Neutrophil (primary cell): ENCODE measurements at regions not wholly inside any gene's neighbourhood (a gene's known extent, or its start where the extent isn't known, plus 50 kb on each side); places are given as distances from the start of the nearest gene placed in this dataset.

Source experiments
- H3K27ac ChIP-seq: fragments of 200-600 bp; sonication (generic); 2 replicates; pipeline ENCODE4 v1.5.1; 2016; ENCODE audit warnings: mild to moderate bottlenecking, moderate library complexity
- H3K27me3 ChIP-seq: fragments of 200-600 bp; sonication (generic); 2 replicates; pipeline ENCODE4 v1.6.0; 2016; ENCODE audit warnings: mild to moderate bottlenecking
- H3K36me3 ChIP-seq: fragments of 200-600 bp; sonication (generic); 2 replicates; pipeline ENCODE4 v1.5.1; 2017
- H3K4me1 ChIP-seq, 2 experiments: fragments of 200-600 bp in 1 of 2; sonication (generic) in 1 of 2; 1 replicate in 1 of 2; 2 replicates in 1 of 2; pipeline versions ENCODE4 v1.5.1 to v1.6.1; 2013 to 2016; ENCODE audit warnings: low read depth in 1 of 2, low read length in 1 of 2, mild to moderate bottlenecking in 1 of 2, moderate library complexity in 1 of 2; ENCODE audit not compliant: control insufficient read depth in 1 of 2, insufficient read depth in 1 of 2
- H3K4me3 ChIP-seq, 2 experiments: fragments of 200-600 bp in 1 of 2; sonication (generic) in 1 of 2; 1 replicate in 1 of 2; 2 replicates in 1 of 2; pipeline ENCODE4 v1.5.1; 2013 to 2016; ENCODE audit warnings: low read depth in 1 of 2, low read length in 1 of 2, mild to moderate bottlenecking in 1 of 2, moderate library complexity in 1 of 2
- H3K9me3 ChIP-seq: fragments of 200-600 bp; sonication (generic); 2 replicates; pipeline ENCODE4 v1.5.1; 2016
- CTCF ChIP-seq: fragments of 200-600 bp; sonication (generic); IDR thresholded peaks from 2 replicates; pipeline ENCODE4 v1.5.1; 2016; ENCODE audit warnings: antibody characterized with exemption

DNA sequence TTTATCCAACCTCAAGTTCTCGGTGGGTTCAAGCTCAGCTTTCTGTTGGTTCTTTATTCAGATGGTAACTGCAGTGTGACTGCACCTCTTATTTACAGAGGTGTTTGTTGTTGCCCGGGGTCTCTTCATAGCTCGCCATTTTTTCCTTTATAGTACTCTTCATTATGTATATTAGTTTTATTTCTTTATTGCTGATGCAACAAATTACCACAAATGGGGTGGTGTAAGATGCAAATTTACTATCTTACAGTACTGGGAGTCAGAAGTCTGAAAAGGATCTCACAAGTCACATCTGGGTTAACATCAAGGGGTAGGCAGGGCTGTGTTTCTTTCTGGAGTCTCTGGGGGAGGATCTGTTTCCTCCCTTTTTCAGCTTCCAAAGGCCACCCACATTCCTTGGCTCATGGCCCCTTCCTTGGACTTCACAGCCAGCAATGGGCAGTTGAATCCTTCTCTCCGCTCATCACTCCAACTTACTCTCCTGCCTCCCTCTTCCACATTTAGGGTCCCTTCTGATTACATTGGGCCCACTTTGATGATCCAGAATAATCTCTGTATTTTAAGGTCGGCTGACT is 241.2 kb downstream of the HAPSTR1 start:
- Histone ChIP-seq H3K27me3 (peaks cover 10% of the 10 kb centered on the region), H3K27ac (no peak overlapping the region), H3K4me3 (no peak overlapping the region), H3K9me3 (no peaks in the 10 kb centered on the region), H3K4me1 (no peaks in the 10 kb centered on the region), H3K36me3 (no peaks in the 10 kb centered on the region)
- TF ChIP-seq CTCF: no peak

- TF ChIP-seq CTCF: no peak
- no peak overlapping the region for H3K27ac ChIP-seq
- no peak overlapping the region for H3K4me3 ChIP-seq
- H3K4me1 ChIP-seq: no peaks in the 10 kb centered on the region
- no peaks in the 10 kb centered on the region for H3K36me3 ChIP-seq
- peaks cover 5% of the 10 kb centered on the region for H3K27me3 ChIP-seq
- H3K9me3 ChIP-seq: no peaks in the 10 kb centered on the region
Measured at GRCh38 chr16:9333469-9333868, 242.0 kb downstream of the HAPSTR1 start.

GRCh38 chr16:9334103-9334502 is 242.7 kb downstream of the HAPSTR1 start:
- Histone ChIP-seq H3K27ac (no peak overlapping the region), H3K9me3 (no peaks in the 10 kb centered on the region), H3K36me3 (no peaks in the 10 kb centered on the region), H3K27me3 (peaks cover 4% of the 10 kb centered on the region), H3K4me3 (no peak overlapping the region), H3K4me1 (no peaks in the 10 kb centered on the region)
- TF ChIP-seq CTCF: no peak

GRCh38 chr16:9337308-9338032 is 246.0 kb downstream of the HAPSTR1 start:
- H3K27ac ChIP-seq: no peak overlapping the region
- H3K9me3 ChIP-seq: no peaks in the 10 kb centered on the region
- TF ChIP-seq CTCF: no peak
- no peaks in the 10 kb centered on the region for H3K36me3 ChIP-seq
- peaks cover 4% of the 10 kb centered on the region for H3K27me3 ChIP-seq
- H3K4me1 ChIP-seq: no peaks in the 10 kb centered on the region
- H3K4me3 ChIP-seq: no peak overlapping the region

DNA sequence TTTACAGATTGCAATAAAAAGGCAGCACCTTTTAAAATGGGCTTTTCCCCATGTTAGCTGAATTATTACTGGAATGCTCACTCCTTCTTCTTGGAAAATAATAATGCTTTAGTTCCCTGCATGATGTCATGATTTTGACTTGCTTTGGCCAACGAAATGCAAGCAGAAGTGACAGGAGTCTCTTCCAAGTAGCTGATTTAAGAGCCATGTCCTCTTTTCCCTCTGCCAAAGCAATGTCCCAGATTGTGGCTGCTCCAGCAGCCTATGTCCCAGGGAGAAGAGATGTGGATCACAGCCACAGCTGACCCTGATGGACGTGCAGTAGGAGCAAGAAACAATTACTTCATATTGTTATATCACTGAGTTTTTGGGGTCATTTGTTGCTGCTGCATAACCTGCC is 246.6 kb downstream of the HAPSTR1 start:
- no peak overlapping the region for H3K4me3 ChIP-seq
- H3K9me3 ChIP-seq: no peaks in the 10 kb centered on the region
- H3K27ac ChIP-seq: no peak overlapping the region
- TF ChIP-seq CTCF: no peak
- H3K27me3 ChIP-seq: peaks cover 4% of the 10 kb centered on the region
- no peaks in the 10 kb centered on the region for H3K36me3 ChIP-seq
- H3K4me1 ChIP-seq: no peaks in the 10 kb centered on the region
